GM23248 (cell line): ENCODE measurements at regions not wholly inside any gene's neighbourhood (a gene's known extent, or its start where the extent isn't known, plus 50 kb on each side); places are given as distances from the start of the nearest gene placed in this dataset.

Experiments used
- EZH2 ChIP-seq: fragments of 200-600 bp; sonication (generic); IDR thresholded peaks from 2 replicates; pipeline ENCODE4 v1.6.1; 2018; ENCODE audit warnings: antibody characterized with exemption, mild to moderate bottlenecking; ENCODE audit not compliant: insufficient read depth, poor library complexity, severe bottlenecking
- EZH2phosphoT487 ChIP-seq: fragments of 200-600 bp; sonication (generic); IDR thresholded peaks from 2 replicates; pipeline ENCODE4 v1.6.1; 2018; ENCODE audit warnings: antibody characterized with exemption, moderate library complexity, mild to moderate bottlenecking, low read depth; ENCODE audit not compliant: insufficient read depth

DNA sequence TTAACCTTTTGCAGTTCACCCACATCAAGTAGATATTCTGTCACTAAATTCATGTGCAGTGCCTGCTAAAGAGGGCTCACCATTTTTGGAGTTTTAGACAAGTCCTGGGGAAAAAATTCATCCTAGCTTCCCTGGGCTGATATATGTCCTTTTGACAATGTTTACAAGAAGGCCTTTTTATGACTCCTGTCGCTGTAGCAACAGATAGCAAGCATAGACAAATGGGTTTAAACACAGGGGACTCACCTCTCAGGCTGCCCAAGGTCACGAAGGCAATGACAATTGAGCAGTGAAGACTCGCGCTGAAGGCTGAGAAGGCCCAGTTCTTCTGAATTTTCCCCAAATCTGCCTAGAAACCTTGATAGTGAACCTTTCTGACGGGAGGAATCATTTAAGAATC, 150.7 kb upstream of the CPM start:
- TF ChIP-seq EZH2 = no peak
- TF ChIP-seq EZH2phosphoT487 = no peak
